ENCODE measurements at regions not wholly inside any gene's neighbourhood (a gene's known extent, or its start where the extent isn't known, plus 50 kb on each side); places are given as distances from the start of the nearest gene placed in this dataset.

GRCh38 chr2:204234248-204234647 is 297.7 kb downstream of the ICOS start:
- Histone ChIP-seq H3K4me1 (ENCODE audit: insufficient read depth) (no peaks in the 10 kb centered on the region), H3K36me3 (replicated peaks; ENCODE audit: insufficient read depth, low read depth) (no peaks in the 10 kb centered on the region), H3K27ac (no peak overlapping the region), H3K4me2 (no peak overlapping the region), H3K9me2 (replicated peaks; ENCODE audit: insufficient read depth) (no peaks in the 10 kb centered on the region), H2AFZ (no peak overlapping the region), H3K4me3 (no peak overlapping the region), H3K27me3 (no peaks in the 10 kb centered on the region), H3K79me2 (no peaks in the 10 kb centered on the region), H4K20me1 (ENCODE audit: insufficient read depth, poor library complexity, severe bottlenecking) (no peaks in the 10 kb centered on the region), H3K9me3 (ENCODE audit: low read depth) (no peaks in the 10 kb centered on the region)
- no peak for DNase-seq (ENCODE audit: low spot score)
- TF ChIP-seq EZH2phosphoT487 (IDR thresholded peaks at IDR 0.05; ENCODE audit: low read depth, severe bottlenecking, unreplicated experiment) (no peak), EZH2 (IDR thresholded peaks at IDR 0.05; ENCODE audit: borderline replicate concordance) (no peak)
- TF ChIP-seq, protein P1, sequence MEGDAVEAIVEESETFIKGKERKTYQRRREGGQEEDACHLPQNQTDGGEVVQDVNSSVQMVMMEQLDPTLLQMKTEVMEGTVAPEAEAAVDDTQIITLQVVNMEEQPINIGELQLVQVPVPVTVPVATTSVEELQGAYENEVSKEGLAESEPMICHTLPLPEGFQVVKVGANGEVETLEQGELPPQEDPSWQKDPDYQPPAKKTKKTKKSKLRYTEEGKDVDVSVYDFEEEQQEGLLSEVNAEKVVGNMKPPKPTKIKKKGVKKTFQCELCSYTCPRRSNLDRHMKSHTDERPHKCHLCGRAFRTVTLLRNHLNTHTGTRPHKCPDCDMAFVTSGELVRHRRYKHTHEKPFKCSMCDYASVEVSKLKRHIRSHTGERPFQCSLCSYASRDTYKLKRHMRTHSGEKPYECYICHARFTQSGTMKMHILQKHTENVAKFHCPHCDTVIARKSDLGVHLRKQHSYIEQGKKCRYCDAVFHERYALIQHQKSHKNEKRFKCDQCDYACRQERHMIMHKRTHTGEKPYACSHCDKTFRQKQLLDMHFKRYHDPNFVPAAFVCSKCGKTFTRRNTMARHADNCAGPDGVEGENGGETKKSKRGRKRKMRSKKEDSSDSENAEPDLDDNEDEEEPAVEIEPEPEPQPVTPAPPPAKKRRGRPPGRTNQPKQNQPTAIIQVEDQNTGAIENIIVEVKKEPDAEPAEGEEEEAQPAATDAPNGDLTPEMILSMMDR (IDR thresholded peaks at IDR 0.05; ENCODE audit: poor library complexity): no peak
- WGBS (ENCODE audit: low lambda C conversion rate, missing lambda C conversion rate): 89% methylated on average over 3 of the region's 3 CpGs

DNA sequence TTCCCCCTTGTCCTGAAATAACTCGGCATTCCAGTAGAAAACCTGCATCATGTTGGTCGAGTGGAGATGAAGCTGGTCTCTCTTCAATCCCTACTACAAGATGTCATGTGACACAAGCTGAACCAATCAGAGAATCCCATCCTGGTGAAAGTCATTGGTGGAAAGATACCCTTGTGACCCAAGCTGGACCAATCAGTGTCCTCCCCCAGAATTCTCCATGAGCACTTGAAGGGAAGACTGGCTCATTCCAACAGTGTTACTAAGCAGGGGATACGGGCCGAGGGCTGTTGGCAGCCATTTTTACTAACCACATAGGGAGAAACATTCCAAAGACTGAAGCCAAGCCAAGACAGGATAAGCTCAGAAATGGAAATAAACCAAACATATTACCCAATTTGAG is 298.3 kb downstream of the ICOS start:
- Histone ChIP-seq H3K9me2 (replicated peaks; ENCODE audit: insufficient read depth) (no peaks in the 10 kb centered on the region), H3K4me3 (no peak overlapping the region), H3K4me2 (no peak overlapping the region), H3K27me3 (no peaks in the 10 kb centered on the region), H3K4me1 (ENCODE audit: insufficient read depth) (no peaks in the 10 kb centered on the region), H3K79me2 (no peaks in the 10 kb centered on the region), H2AFZ (no peak overlapping the region), H3K9me3 (ENCODE audit: low read depth) (no peaks in the 10 kb centered on the region), H4K20me1 (ENCODE audit: insufficient read depth, poor library complexity, severe bottlenecking) (no peaks in the 10 kb centered on the region), H3K27ac (no peak overlapping the region), H3K36me3 (replicated peaks; ENCODE audit: insufficient read depth, low read depth) (no peaks in the 10 kb centered on the region)
- 81% methylated on average over 4 of the region's 4 CpGs for WGBS (ENCODE audit: low lambda C conversion rate, missing lambda C conversion rate)
- no peak for DNase-seq (ENCODE audit: low spot score)
- TF ChIP-seq, protein P1 (IDR thresholded peaks at IDR 0.05; ENCODE audit: poor library complexity): no peak
- no peak for TF ChIP-seq EZH2 (IDR thresholded peaks at IDR 0.05; ENCODE audit: borderline replicate concordance)
- no peak for TF ChIP-seq EZH2phosphoT487 (IDR thresholded peaks at IDR 0.05; ENCODE audit: low read depth, severe bottlenecking, unreplicated experiment)

GRCh38 chr2:204237416-204237815 is 300.9 kb downstream of the ICOS start:
- Histone ChIP-seq H3K4me1 (ENCODE audit: insufficient read depth) (no peaks in the 10 kb centered on the region), H3K27ac (no peak overlapping the region), H3K9me2 (replicated peaks; ENCODE audit: insufficient read depth) (no peaks in the 10 kb centered on the region), H4K20me1 (ENCODE audit: insufficient read depth, poor library complexity, severe bottlenecking) (no peaks in the 10 kb centered on the region), H2AFZ (no peak overlapping the region), H3K36me3 (replicated peaks; ENCODE audit: insufficient read depth, low read depth) (no peaks in the 10 kb centered on the region), H3K79me2 (no peaks in the 10 kb centered on the region), H3K4me2 (no peak overlapping the region), H3K9me3 (ENCODE audit: low read depth) (no peaks in the 10 kb centered on the region), H3K27me3 (no peaks in the 10 kb centered on the region), H3K4me3 (no peak overlapping the region)
- DNase-seq (ENCODE audit: low spot score): no peak
- TF ChIP-seq EZH2 (IDR thresholded peaks at IDR 0.05; ENCODE audit: borderline replicate concordance): no peak
- 73% methylated on average over 4 of the region's 4 CpGs for WGBS (ENCODE audit: low lambda C conversion rate, missing lambda C conversion rate)

- H2AFZ ChIP-seq: no peak overlapping the region
- no peaks in the 10 kb centered on the region for H3K9me3 ChIP-seq (ENCODE audit: low read depth)
- H3K27ac ChIP-seq: no peak overlapping the region
- no peaks in the 10 kb centered on the region for H3K27me3 ChIP-seq
- TF ChIP-seq EZH2 (IDR thresholded peaks at IDR 0.05; ENCODE audit: borderline replicate concordance): no peak
- TF ChIP-seq, protein P1 (IDR thresholded peaks at IDR 0.05; ENCODE audit: poor library complexity): no peak
- no peak for TF ChIP-seq EZH2phosphoT487 (IDR thresholded peaks at IDR 0.05; ENCODE audit: low read depth, severe bottlenecking, unreplicated experiment)
- H3K4me3 ChIP-seq: no peak overlapping the region
- H3K79me2 ChIP-seq: no peaks in the 10 kb centered on the region
- H3K4me2 ChIP-seq: no peak overlapping the region
- H4K20me1 ChIP-seq (ENCODE audit: insufficient read depth, poor library complexity, severe bottlenecking): no peaks in the 10 kb centered on the region
- 64% methylated on average over 7 of the region's 7 CpGs for WGBS (ENCODE audit: low lambda C conversion rate, missing lambda C conversion rate)
- no peaks in the 10 kb centered on the region for H3K4me1 ChIP-seq (ENCODE audit: insufficient read depth)
- H3K9me2 ChIP-seq (replicated peaks; ENCODE audit: insufficient read depth): no peaks in the 10 kb centered on the region
- no peak for DNase-seq (ENCODE audit: low spot score)
- no peaks in the 10 kb centered on the region for H3K36me3 ChIP-seq (replicated peaks; ENCODE audit: insufficient read depth, low read depth)
Observed at GRCh38 chr2:204239411-204240165, 303.0 kb downstream of the ICOS start.
